A549 (cell line): ENCODE measurements at regions not wholly inside any gene's neighbourhood (a gene's known extent, or its start where the extent isn't known, plus 50 kb on each side); places are given as distances from the start of the nearest gene placed in this dataset.
"Not testable (repeated sequence)": the region's sequence is repeated elsewhere in the genome, so short reads cannot be mapped to it uniquely, and the experiment has no call there.

Source experiments
- CHD4 ChIP-seq: fragments of 200-600 bp; sonication (generic); IDR thresholded peaks from 2 replicates; pipeline ENCODE4 v1.6.1; 2016; ENCODE audit warnings: antibody characterized with exemption, mild to moderate bottlenecking, borderline replicate concordance
- CTCF ChIP-seq: fragments of >200 bp; sonication (Bioruptor Twin); formaldehyde crosslinking; IDR thresholded peaks from 3 replicates; pipeline ENCODE4 v1.5.1; 2016
- EHMT2 ChIP-seq: fragments of 200-600 bp; sonication (generic); IDR thresholded peaks from 2 replicates; pipeline ENCODE4 v1.6.1; 2016; ENCODE audit warnings: antibody characterized with exemption, low read depth, mild to moderate bottlenecking, moderate library complexity
- HDAC2 ChIP-seq: fragments of 200-600 bp; sonication (generic); IDR thresholded peaks from 2 replicates; pipeline ENCODE4 v1.6.1; 2016
- JUNB ChIP-seq: fragments of >200 bp; sonication (Bioruptor Twin); formaldehyde crosslinking; IDR thresholded peaks from 2 replicates; pipeline ENCODE4 v1.6.1; 2016
- KDM1A ChIP-seq: fragments of 200-600 bp; sonication (generic); IDR thresholded peaks from 2 replicates; pipeline ENCODE4 v1.6.1; 2016; ENCODE audit warnings: low read depth, mild to moderate bottlenecking
- MAX ChIP-seq: IDR thresholded peaks from 2 replicates; pipeline ENCODE4 v1.6.1; 2012
- PHF8 ChIP-seq: fragments of 200-600 bp; sonication (generic); IDR thresholded peaks from 2 replicates; pipeline ENCODE4 v1.6.1; 2016; ENCODE audit warnings: low read depth, mild to moderate bottlenecking, antibody characterized with exemption, moderate library complexity, borderline replicate concordance
- POLR2A ChIP-seq: IDR thresholded peaks from 2 replicates; pipeline ENCODE4 v1.6.1; 2012; ENCODE audit warnings: mild to moderate bottlenecking, low read length
- RAD21 ChIP-seq, 2 experiments: fragments of >200 bp in 1 of 2; sonication (Bioruptor Twin) in 1 of 2; formaldehyde crosslinking in 1 of 2; IDR thresholded peaks in 1 of 2; conservative IDR thresholded peaks in 1 of 2; 2 replicates in 1 of 2; 3 replicates in 1 of 2; pipeline ENCODE4 v1.6.1; 2012 to 2018; ENCODE audit warnings: inconsistent platforms in 1 of 2
- RCOR1 ChIP-seq: fragments of 150-350 bp; IDR thresholded peaks from 2 replicates; pipeline ENCODE4 v1.6.1; 2014; ENCODE audit warnings: antibody characterized with exemption, low read length, low read depth
- REST ChIP-seq: fragments of 200-600 bp; sonication (generic); IDR thresholded peaks from 2 replicates; pipeline ENCODE4 v1.6.1; 2016; ENCODE audit warnings: antibody characterized with exemption, mild to moderate bottlenecking, moderate library complexity
- USF2 ChIP-seq: fragments of 450-650 bp; IDR thresholded peaks from 2 replicates; pipeline ENCODE4 v1.6.1; 2014; ENCODE audit warnings: antibody characterized with exemption
- ZFP36 ChIP-seq: fragments of 450-650 bp; IDR thresholded peaks from 2 replicates; pipeline ENCODE4 v1.6.1; 2014; ENCODE audit warnings: borderline replicate concordance; ENCODE audit not compliant: partially characterized antibody

GRCh38 chr1:99507446-99507845 is 138.5 kb upstream of the PALMD start:
- not testable (repeated sequence) for TF ChIP-seq MAX; CTCF; USF2; RCOR1; JUNB; HDAC2; CHD4; POLR2A; KDM1A; REST; RAD21 (conservative IDR thresholded peaks at IDR 0.05 in 1 of 2, IDR thresholded peaks at IDR 0.05 in 1 of 2); ZFP36; EHMT2; PHF8
